Cardiac fibroblast (primary cell): ENCODE measurements at regions not wholly inside any gene's neighbourhood (a gene's known extent, or its start where the extent isn't known, plus 50 kb on each side); places are given as distances from the start of the nearest gene placed in this dataset.
A peak's percentile ranks its signal among the peaks of the same experiment; 100 is the strongest.
"Not testable (repeated sequence)": the region's sequence is repeated elsewhere in the genome, so short reads cannot be mapped to it uniquely, and the experiment has no call there.

ENCODE experiments used
- DNase-seq, 2 donors: peaks; one replicate each; pipeline versions ENCODE4 v3.0.0 to v3.0.0-alpha.2; 2010; ENCODE audit warnings: low read depth in 2 of 2
- H3K4me3 ChIP-seq, 2 donors: replicated peaks in 1 of 2; 1 replicate in 1 of 2; 2 replicates in 1 of 2; pipeline ENCODE4 v1.5.1; 2011; ENCODE audit warnings: low read depth in 2 of 2, low read length in 2 of 2, mild to moderate bottlenecking in 2 of 2, moderate library complexity in 1 of 2
- CTCF ChIP-seq: IDR thresholded peaks from one replicate; pipeline ENCODE4 v1.5.1; 2011; ENCODE audit warnings: low read depth, mild to moderate bottlenecking, low read length, inconsistent platforms

- H3K4me3 ChIP-seq, DNase-seq: not testable (repeated sequence)
These were observed 122.1 kb downstream of the SPAG6 start for GRCh38 chr10:22467393-22467792.

GRCh38 chr10:22468570-22469320 lies 123.4 kb downstream of the SPAG6 start:
- H3K4me3 ChIP-seq: no peak overlapping the region
- TF ChIP-seq CTCF: no peak
- no peak for DNase-seq

GRCh38 chr10:22473044-22473443 lies 127.7 kb downstream of the SPAG6 start:
- TF ChIP-seq CTCF: no peak
- DNase-seq: no peak
- no peak overlapping the region for H3K4me3 ChIP-seq

GRCh38 chr10:22473459-22473858 lies 128.2 kb downstream of the SPAG6 start:
- DNase-seq: no peak
- no peak overlapping the region for H3K4me3 ChIP-seq
- no peak for TF ChIP-seq CTCF

- DNase-seq: peak in 1 of 2 donors; percentile 6
- peak overlapping the region; percentile 29 to 34 for H3K4me3 ChIP-seq
- TF ChIP-seq CTCF: no peak
These were observed 130.6 kb downstream of the SPAG6 start for GRCh38 chr10:22475651-22476600.

GRCh38 chr10:22476601-22477321 lies 131.5 kb downstream of the SPAG6 start:
- no peak for DNase-seq
- TF ChIP-seq CTCF: no peak
- H3K4me3 ChIP-seq: no peak overlapping the region
